DOHH2 (cell line): ENCODE measurements at regions not wholly inside any gene's neighbourhood (a gene's known extent, or its start where the extent isn't known, plus 50 kb on each side); places are given as distances from the start of the nearest gene placed in this dataset.

Source experiments
- H3F3A ChIP-seq: fragments of 200-600 bp; sonication (generic), shearing (Covaris generic); 2 replicates; pipeline ENCODE4 v1.6.0; 2016; ENCODE audit warnings: antibody characterized with exemption, mild to moderate bottlenecking; ENCODE audit not compliant: control insufficient read depth, insufficient read depth
- H3K27ac ChIP-seq: fragments of 200-600 bp; sonication (generic); 2 replicates; pipeline ENCODE4 v1.5.1; 2014; ENCODE audit warnings: low read depth, mild to moderate bottlenecking, low read length, moderate library complexity
- H3K27me3 ChIP-seq: fragments of 200-600 bp; sonication (generic); 2 replicates; pipeline ENCODE4 v1.6.1; 2014; ENCODE audit warnings: mild to moderate bottlenecking, low read length, mixed read lengths; ENCODE audit not compliant: control insufficient read depth
- H3K36me3 ChIP-seq: fragments of 200-600 bp; sonication (generic); 2 replicates; pipeline ENCODE4 v1.6.1; 2014; ENCODE audit warnings: mild to moderate bottlenecking, low read length, moderate library complexity, mixed read lengths; ENCODE audit not compliant: control insufficient read depth
- H3K4me1 ChIP-seq: fragments of 200-600 bp; sonication (generic); 2 replicates; pipeline ENCODE4 v1.6.1; 2014; ENCODE audit warnings: mild to moderate bottlenecking, low read length, mixed read lengths; ENCODE audit not compliant: control insufficient read depth
- H3K4me2 ChIP-seq: fragments of 200-600 bp; sonication (generic); 2 replicates; pipeline ENCODE4 v1.6.0; 2014; ENCODE audit warnings: mild to moderate bottlenecking, low read length, moderate library complexity
- H3K4me3 ChIP-seq: fragments of 200-600 bp; sonication (generic); 2 replicates; pipeline ENCODE4 v1.5.1; 2014; ENCODE audit warnings: mild to moderate bottlenecking, low read length, mixed read lengths
- H3K79me2 ChIP-seq: fragments of 200-600 bp; sonication (generic); 2 replicates; pipeline ENCODE4 v1.6.1; 2014; ENCODE audit warnings: mild to moderate bottlenecking, low read length, mixed read lengths; ENCODE audit not compliant: control insufficient read depth
- H3K9me2 ChIP-seq: fragments of 200-600 bp; sonication (generic); replicated peaks from 2 replicates; pipeline ENCODE4 v1.6.1; 2014; ENCODE audit warnings: mild to moderate bottlenecking, low read length, mixed read lengths; ENCODE audit not compliant: control insufficient read depth
- H3K9me3 ChIP-seq: fragments of 200-600 bp; sonication (generic); 2 replicates; pipeline ENCODE4 v1.6.1; 2014; ENCODE audit warnings: antibody characterized with exemption, low read length, mixed read lengths; ENCODE audit not compliant: control insufficient read depth, insufficient read depth
- H4K20me1 ChIP-seq: fragments of 200-600 bp; sonication (generic); 2 replicates; pipeline ENCODE4 v1.6.0; 2014; ENCODE audit warnings: low read depth, mild to moderate bottlenecking, antibody characterized with exemption, low read length, moderate library complexity; ENCODE audit not compliant: control insufficient read depth, insufficient read depth
- EZH2phosphoT487 ChIP-seq: fragments of 200-600 bp; sonication (generic); IDR thresholded peaks from 2 replicates; pipeline ENCODE4 v1.6.1; 2017; ENCODE audit warnings: borderline replicate concordance, mild to moderate bottlenecking, antibody characterized with exemption, low read length, moderate library complexity, mixed read lengths
- TF ChIP-seq, protein P1 (sequence below): fragments of 200-600 bp; sonication (generic); IDR thresholded peaks from one replicate; pipeline ENCODE4 v1.5.1; 2014; ENCODE audit warnings: antibody characterized with exemption, mild to moderate bottlenecking, low read depth, low read length; ENCODE audit not compliant: poor library complexity, severe bottlenecking

DNA sequence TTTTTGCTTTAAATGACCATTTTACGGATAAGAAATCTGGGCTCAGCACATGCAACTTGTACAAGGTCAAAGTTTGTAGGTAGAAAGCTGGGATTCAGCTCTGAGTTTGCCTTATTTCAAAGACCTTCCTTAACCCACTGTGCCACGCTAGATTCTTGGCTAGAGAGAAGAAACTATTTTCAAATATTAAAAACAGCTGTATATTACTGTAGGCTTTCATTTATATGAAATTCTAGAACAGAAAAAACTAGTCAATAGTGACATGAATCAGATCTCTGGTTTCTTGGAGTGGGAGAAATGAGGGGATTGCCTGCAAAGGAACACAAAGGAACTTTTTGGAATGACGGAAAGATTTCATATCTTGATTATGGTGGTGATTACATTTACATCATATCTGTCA is 53.0 kb upstream of the C1GALT1 start:
- Histone ChIP-seq H3K27ac (no peak overlapping the region), H3K4me3 (no peak overlapping the region), H3K9me2 (no peaks in the 10 kb centered on the region), H3K9me3 (no peaks in the 10 kb centered on the region), H3K79me2 (no peaks in the 10 kb centered on the region), H3K27me3 (peaks cover 3% of the 10 kb centered on the region; the same call in 1 of the 2 replicates), H3K4me1 (peaks cover 4% of the 10 kb centered on the region; the same call in 1 of the 2 replicates), H3K36me3 (no peaks in the 10 kb centered on the region), H4K20me1 (no peaks in the 10 kb centered on the region), H3K4me2 (no peak overlapping the region), H3F3A (no peaks in the 10 kb centered on the region)
- no peak for TF ChIP-seq EZH2phosphoT487
- TF ChIP-seq, protein P1, sequence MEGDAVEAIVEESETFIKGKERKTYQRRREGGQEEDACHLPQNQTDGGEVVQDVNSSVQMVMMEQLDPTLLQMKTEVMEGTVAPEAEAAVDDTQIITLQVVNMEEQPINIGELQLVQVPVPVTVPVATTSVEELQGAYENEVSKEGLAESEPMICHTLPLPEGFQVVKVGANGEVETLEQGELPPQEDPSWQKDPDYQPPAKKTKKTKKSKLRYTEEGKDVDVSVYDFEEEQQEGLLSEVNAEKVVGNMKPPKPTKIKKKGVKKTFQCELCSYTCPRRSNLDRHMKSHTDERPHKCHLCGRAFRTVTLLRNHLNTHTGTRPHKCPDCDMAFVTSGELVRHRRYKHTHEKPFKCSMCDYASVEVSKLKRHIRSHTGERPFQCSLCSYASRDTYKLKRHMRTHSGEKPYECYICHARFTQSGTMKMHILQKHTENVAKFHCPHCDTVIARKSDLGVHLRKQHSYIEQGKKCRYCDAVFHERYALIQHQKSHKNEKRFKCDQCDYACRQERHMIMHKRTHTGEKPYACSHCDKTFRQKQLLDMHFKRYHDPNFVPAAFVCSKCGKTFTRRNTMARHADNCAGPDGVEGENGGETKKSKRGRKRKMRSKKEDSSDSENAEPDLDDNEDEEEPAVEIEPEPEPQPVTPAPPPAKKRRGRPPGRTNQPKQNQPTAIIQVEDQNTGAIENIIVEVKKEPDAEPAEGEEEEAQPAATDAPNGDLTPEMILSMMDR: no peak

DNA sequence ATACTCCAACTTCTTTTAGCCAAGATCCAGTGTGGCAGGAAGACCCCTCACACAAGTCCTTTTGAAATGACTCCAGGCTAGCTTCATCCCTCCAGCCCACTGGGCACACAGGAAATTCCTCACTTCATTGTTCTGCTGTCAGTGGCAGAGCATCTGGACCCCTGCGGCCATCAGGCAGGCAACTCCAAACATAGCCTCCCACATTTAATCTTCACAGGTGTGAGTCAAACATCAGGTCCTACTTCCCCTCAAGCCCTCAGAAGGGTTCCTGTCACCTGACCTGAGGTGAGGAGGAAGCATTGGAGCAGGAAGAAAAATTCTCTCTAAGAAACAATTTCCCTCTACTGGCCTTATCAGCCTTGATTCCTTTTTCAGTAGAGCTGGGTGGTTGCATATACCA is 51.1 kb upstream of the C1GALT1 start:
- Histone ChIP-seq H3K79me2 (no peaks in the 10 kb centered on the region), H3K27ac (no peak overlapping the region)
- TF ChIP-seq, protein P1: no peak

More for the DNA sequence above, 51.1 kb upstream of the C1GALT1 start:
- Histone ChIP-seq H3F3A (no peaks in the 10 kb centered on the region), H3K4me3 (no peak overlapping the region), H3K4me2 (no peak overlapping the region), H3K4me1 (peaks cover 4% of the 10 kb centered on the region; the same call in 1 of the 2 replicates), H3K9me3 (no peaks in the 10 kb centered on the region), H3K27me3 (peaks cover 4% of the 10 kb centered on the region; the same call in 1 of the 2 replicates), H3K36me3 (no peaks in the 10 kb centered on the region), H4K20me1 (no peaks in the 10 kb centered on the region), H3K9me2 (no peaks in the 10 kb centered on the region; the same call in 1 of the 2 replicates)
